Fibroblast of lung (primary cell): ENCODE measurements at regions not wholly inside any gene's neighbourhood (a gene's known extent, or its start where the extent isn't known, plus 50 kb on each side); places are given as distances from the start of the nearest gene placed in this dataset.
A peak's percentile ranks its signal among the peaks of the same experiment; 100 is the strongest.

ENCODE experiments used
- DNase-seq, 2 donors: peaks; one replicate each; pipeline versions ENCODE4 v3.0.0 to v3.0.0-alpha.2; 2010; ENCODE audit warnings: low read depth in 2 of 2
- H2AFZ ChIP-seq: 2 replicates; pipeline ENCODE4 v1.5.1; 2012; ENCODE audit warnings: low read length, control low read depth, inconsistent platforms
- H3K27ac ChIP-seq: 2 replicates; pipeline ENCODE4 v1.5.1; 2011; ENCODE audit warnings: low read length, control low read depth; ENCODE audit not compliant: insufficient read depth
- H3K27me3 ChIP-seq: 2 replicates; pipeline ENCODE4 v1.5.1; 2011; ENCODE audit warnings: mild to moderate bottlenecking, low read length; ENCODE audit not compliant: control insufficient read depth, insufficient read depth
- H3K36me3 ChIP-seq: 2 replicates; pipeline ENCODE4 v1.5.1; 2011; ENCODE audit warnings: low read length; ENCODE audit not compliant: control insufficient read depth, insufficient read depth
- H3K4me1 ChIP-seq: 2 replicates; pipeline ENCODE4 v1.5.1; 2011; ENCODE audit warnings: low read length; ENCODE audit not compliant: control insufficient read depth, insufficient read depth; ENCODE audit errors: extremely low read depth
- H3K4me2 ChIP-seq: 2 replicates; pipeline ENCODE4 v1.5.1; 2011; ENCODE audit warnings: low read length, control low read depth; ENCODE audit not compliant: insufficient read depth; ENCODE audit errors: extremely low read depth
- H3K4me3 ChIP-seq, 4 experiments: fragments of 200-600 bp in 1 of 4; sonication (generic) in 1 of 4; replicated peaks in 1 of 4; 2 replicates each; pipeline ENCODE4 v1.5.1; 2011 to 2016; ENCODE audit warnings: low read length in 4 of 4, low read depth in 3 of 4, mild to moderate bottlenecking in 3 of 4, control low read depth in 2 of 4, inconsistent platforms in 1 of 4, mixed read lengths in 1 of 4; ENCODE audit not compliant: insufficient read depth in 1 of 4; ENCODE audit errors: control extremely low read depth in 1 of 4
- H3K79me2 ChIP-seq: 2 replicates; pipeline ENCODE4 v1.5.1; 2012; ENCODE audit warnings: mild to moderate bottlenecking, low read length, inconsistent platforms; ENCODE audit not compliant: control insufficient read depth, insufficient read depth
- H3K9ac ChIP-seq: 2 replicates; pipeline ENCODE4 v1.5.1; 2011; ENCODE audit warnings: mild to moderate bottlenecking, low read length, control low read depth; ENCODE audit not compliant: insufficient read depth
- H3K9me3 ChIP-seq: 2 replicates; pipeline ENCODE4 v1.5.1; 2012; ENCODE audit warnings: low read depth, low read length; ENCODE audit not compliant: control insufficient read depth, insufficient read depth
- H4K20me1 ChIP-seq: 2 replicates; pipeline ENCODE4 v1.5.1; 2011; ENCODE audit warnings: low read length; ENCODE audit not compliant: control insufficient read depth, insufficient read depth; ENCODE audit errors: extremely low read depth
- EZH2 ChIP-seq: IDR thresholded peaks from 2 replicates; pipeline ENCODE4 v1.5.1; 2012; ENCODE audit warnings: low read length, control low read depth, mild to moderate bottlenecking; ENCODE audit errors: missing control alignments
- TF ChIP-seq, protein P1 (sequence below), 2 donors: IDR thresholded peaks in 1 of 2; conservative IDR thresholded peaks in 1 of 2; 1 replicate in 1 of 2; 2 replicates in 1 of 2; pipeline ENCODE4 v1.5.1; 2011 to 2012; ENCODE audit warnings: low read length in 2 of 2, control low read depth in 1 of 2, inconsistent platforms in 1 of 2, low read depth in 1 of 2, mild to moderate bottlenecking in 1 of 2

DNA sequence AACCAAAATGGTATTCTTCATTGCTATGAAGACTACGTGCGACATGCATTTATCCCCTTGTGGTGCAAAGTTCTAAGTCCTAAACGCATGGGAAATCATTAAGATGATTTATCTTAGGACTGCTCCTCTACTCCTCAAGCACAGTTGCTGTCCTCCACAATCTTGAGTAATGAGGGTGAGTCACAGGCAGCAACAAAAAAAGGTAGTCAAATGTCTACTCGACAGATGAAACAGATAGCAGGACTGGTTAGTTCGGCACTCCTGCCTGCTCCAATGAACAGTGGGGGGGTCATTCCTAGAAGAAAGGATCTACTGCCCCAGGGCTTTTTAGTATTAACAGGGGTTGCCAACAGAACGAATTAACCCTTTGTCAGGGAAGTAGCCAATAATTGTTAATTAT lies 233.7 kb upstream of the FGF13 start:
- TF ChIP-seq EZH2, result no peak
- TF ChIP-seq, protein P1, sequence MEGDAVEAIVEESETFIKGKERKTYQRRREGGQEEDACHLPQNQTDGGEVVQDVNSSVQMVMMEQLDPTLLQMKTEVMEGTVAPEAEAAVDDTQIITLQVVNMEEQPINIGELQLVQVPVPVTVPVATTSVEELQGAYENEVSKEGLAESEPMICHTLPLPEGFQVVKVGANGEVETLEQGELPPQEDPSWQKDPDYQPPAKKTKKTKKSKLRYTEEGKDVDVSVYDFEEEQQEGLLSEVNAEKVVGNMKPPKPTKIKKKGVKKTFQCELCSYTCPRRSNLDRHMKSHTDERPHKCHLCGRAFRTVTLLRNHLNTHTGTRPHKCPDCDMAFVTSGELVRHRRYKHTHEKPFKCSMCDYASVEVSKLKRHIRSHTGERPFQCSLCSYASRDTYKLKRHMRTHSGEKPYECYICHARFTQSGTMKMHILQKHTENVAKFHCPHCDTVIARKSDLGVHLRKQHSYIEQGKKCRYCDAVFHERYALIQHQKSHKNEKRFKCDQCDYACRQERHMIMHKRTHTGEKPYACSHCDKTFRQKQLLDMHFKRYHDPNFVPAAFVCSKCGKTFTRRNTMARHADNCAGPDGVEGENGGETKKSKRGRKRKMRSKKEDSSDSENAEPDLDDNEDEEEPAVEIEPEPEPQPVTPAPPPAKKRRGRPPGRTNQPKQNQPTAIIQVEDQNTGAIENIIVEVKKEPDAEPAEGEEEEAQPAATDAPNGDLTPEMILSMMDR (conservative IDR thresholded peaks at IDR 0.05 in 1 of 2, IDR thresholded peaks at IDR 0.05 in 1 of 2; ENCODE audit: low read depth in 1 of 2, low read length in 2 of 2), result no peak
- H3K4me3 ChIP-seq, result no peak overlapping the region
- H3K4me1 ChIP-seq, result no peaks in the 10 kb centered on the region
- no peaks in the 10 kb centered on the region for H3K79me2 ChIP-seq
- no peaks in the 10 kb centered on the region for H4K20me1 ChIP-seq
- H2AFZ ChIP-seq, result no peak overlapping the region
- H3K27me3 ChIP-seq, result no peaks in the 10 kb centered on the region
- peak in 1 of 2 donors; percentile 76 for DNase-seq
- H3K9me3 ChIP-seq, result no peaks in the 10 kb centered on the region
- H3K4me2 ChIP-seq, result no peak overlapping the region
- H3K36me3 ChIP-seq, result no peaks in the 10 kb centered on the region
- no peak overlapping the region for H3K9ac ChIP-seq
- no peak overlapping the region for H3K27ac ChIP-seq

DNA sequence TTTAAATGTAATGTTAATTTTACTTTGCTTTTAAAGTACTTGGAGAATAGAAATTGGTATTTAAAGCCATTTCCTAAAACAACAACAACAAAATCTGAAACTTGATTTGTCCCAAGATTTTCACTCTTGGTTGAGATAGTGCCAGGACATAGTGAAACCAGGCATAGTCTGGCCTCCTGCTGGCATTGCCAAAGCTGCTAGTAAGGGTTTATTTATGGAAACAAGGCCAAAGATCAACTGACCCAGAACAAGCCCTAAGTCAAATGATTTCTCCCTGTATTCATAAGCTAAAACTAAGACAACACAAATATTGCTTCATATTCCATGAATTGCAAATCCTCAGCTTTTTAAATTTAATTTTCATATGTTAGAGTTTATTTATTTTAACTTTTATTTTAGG lies 227.5 kb upstream of the FGF13 start:
- Histone ChIP-seq H3K79me2 (no peaks in the 10 kb centered on the region), H3K9ac (no peak overlapping the region), H3K4me2 (no peak overlapping the region), H3K27ac (no peak overlapping the region), H4K20me1 (no peaks in the 10 kb centered on the region), H3K36me3 (no peaks in the 10 kb centered on the region), H3K4me1 (no peaks in the 10 kb centered on the region), H2AFZ (no peak overlapping the region), H3K9me3 (no peaks in the 10 kb centered on the region), H3K27me3 (no peaks in the 10 kb centered on the region), H3K4me3 (no peak overlapping the region)
- TF ChIP-seq, protein P1 (conservative IDR thresholded peaks at IDR 0.05 in 1 of 2, IDR thresholded peaks at IDR 0.05 in 1 of 2; ENCODE audit: low read depth in 1 of 2, low read length in 2 of 2), result no peak
- TF ChIP-seq EZH2, result no peak
- DNase-seq, result no peak

DNA sequence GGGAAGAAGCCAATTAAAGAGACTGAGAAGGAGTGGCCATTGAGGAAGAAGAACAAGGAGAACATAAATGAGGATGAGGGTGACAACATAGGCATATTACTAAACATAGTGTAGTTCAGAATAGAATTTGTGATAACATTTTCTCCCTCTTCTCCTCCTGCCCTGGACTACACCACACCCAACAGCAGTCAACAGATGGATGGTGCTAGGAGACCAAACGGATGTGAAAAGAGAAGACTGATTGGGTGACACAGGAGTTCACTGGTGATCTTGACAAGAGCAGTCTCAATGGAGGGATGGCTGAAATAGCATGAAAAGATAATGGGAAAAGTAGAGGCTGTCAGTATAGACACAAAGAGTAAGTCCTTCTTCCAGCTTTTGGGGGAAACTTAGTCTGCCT lies 226.5 kb upstream of the FGF13 start:
- Histone ChIP-seq H3K4me3 (no peak overlapping the region), H3K4me1 (no peaks in the 10 kb centered on the region), H3K36me3 (no peaks in the 10 kb centered on the region), H3K4me2 (no peak overlapping the region), H3K27me3 (no peaks in the 10 kb centered on the region), H3K9me3 (no peaks in the 10 kb centered on the region), H3K9ac (no peak overlapping the region), H3K27ac (no peak overlapping the region), H4K20me1 (no peaks in the 10 kb centered on the region), H2AFZ (no peak overlapping the region), H3K79me2 (no peaks in the 10 kb centered on the region)
- TF ChIP-seq, protein P1 (conservative IDR thresholded peaks at IDR 0.05 in 1 of 2, IDR thresholded peaks at IDR 0.05 in 1 of 2; ENCODE audit: low read depth in 1 of 2, low read length in 2 of 2), result no peak
- no peak for TF ChIP-seq EZH2
- no peak for DNase-seq
